Tibial nerve (tissue), 4 donors: ENCODE measurements at regions not wholly inside any gene's neighbourhood (a gene's known extent, or its start where the extent isn't known, plus 50 kb on each side); places are given as distances from the start of the nearest gene placed in this dataset.

Experiments used
- DNase-seq, 2 donors: peaks; one replicate each; pipeline ENCODE4 v3.0.0-alpha.2; 2019; ENCODE audit warnings: low spot score in 2 of 2
- H3K27ac ChIP-seq, 4 donors: fragments of 200-600 bp; sonication (generic) in 3 of 4; one replicate each; pipeline ENCODE4 v1.5.1; 2017 to 2019; ENCODE audit warnings: mild to moderate bottlenecking in 1 of 4
- H3K27me3 ChIP-seq, 2 donors: fragments of 200-600 bp; sonication (generic) in 1 of 2; one replicate each; pipeline versions ENCODE4 v1.5.1 to v1.6.0; 2017 to 2019
- H3K36me3 ChIP-seq, 3 donors: fragments of 200-600 bp; sonication (generic); one replicate each; pipeline ENCODE4 v1.5.1; 2018 to 2019
- H3K4me1 ChIP-seq, 4 donors: fragments of 200-600 bp; sonication (generic) in 3 of 4; one replicate each; pipeline ENCODE4 v1.5.1; 2017 to 2019
- H3K4me3 ChIP-seq, 4 donors: fragments of 200-600 bp; sonication (generic) in 3 of 4; one replicate each; pipeline ENCODE4 v1.5.1; 2017 to 2019; ENCODE audit warnings: mild to moderate bottlenecking in 1 of 4, moderate library complexity in 1 of 4
- H3K9me3 ChIP-seq, 4 donors: fragments of 200-600 bp; sonication (generic) in 3 of 4; one replicate each; pipeline ENCODE4 v1.5.1; 2017 to 2019
- WGBS, 2 donors: methylation state at CpG; one replicate each; pipeline ENCODE4 v1.1.5; 2018; 5-methylcytosine and 5-hydroxymethylcytosine counted together
- TF ChIP-seq, protein P1 (sequence below), 5 experiments: fragments of 200-600 bp in 3 of 5; fragments of 450-650 bp in 2 of 5; sonication (generic) in 3 of 5; IDR thresholded peaks; one replicate each; pipeline ENCODE4 v1.5.1; 2016 to 2019; ENCODE audit warnings: antibody characterized with exemption in 5 of 5, mild to moderate bottlenecking in 3 of 5, moderate library complexity in 2 of 5

DNA sequence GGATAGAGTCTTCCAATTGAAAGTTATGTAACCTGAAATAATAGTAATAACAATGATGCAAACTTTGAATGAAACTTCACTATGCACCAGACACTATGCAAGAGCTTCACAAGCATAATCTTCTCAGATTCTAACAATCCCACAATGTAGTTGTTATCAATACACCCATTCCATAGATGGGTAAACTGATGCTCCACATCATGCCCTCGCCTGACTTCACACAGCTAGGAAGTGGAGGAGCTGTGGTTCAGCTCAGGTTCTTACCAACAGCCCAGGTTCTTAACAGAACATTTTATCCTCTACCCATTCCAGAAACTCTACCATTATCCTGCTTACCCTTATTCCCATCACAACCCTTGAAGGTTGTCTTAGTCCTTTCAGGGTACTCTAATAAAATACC lies 50.4 kb upstream of the HMGXB4 start:
- Histone ChIP-seq H3K4me3 (no peak overlapping the region), H3K27ac (no peak overlapping the region), H3K4me1 (peaks cover 0 to 6% (median 0%) of the 10 kb centered on the region in 4 donors), H3K27me3 (no peaks in the 10 kb centered on the region), H3K9me3 (no peaks in the 10 kb centered on the region), H3K36me3 (no peaks in the 10 kb centered on the region)
- TF ChIP-seq, protein P1, sequence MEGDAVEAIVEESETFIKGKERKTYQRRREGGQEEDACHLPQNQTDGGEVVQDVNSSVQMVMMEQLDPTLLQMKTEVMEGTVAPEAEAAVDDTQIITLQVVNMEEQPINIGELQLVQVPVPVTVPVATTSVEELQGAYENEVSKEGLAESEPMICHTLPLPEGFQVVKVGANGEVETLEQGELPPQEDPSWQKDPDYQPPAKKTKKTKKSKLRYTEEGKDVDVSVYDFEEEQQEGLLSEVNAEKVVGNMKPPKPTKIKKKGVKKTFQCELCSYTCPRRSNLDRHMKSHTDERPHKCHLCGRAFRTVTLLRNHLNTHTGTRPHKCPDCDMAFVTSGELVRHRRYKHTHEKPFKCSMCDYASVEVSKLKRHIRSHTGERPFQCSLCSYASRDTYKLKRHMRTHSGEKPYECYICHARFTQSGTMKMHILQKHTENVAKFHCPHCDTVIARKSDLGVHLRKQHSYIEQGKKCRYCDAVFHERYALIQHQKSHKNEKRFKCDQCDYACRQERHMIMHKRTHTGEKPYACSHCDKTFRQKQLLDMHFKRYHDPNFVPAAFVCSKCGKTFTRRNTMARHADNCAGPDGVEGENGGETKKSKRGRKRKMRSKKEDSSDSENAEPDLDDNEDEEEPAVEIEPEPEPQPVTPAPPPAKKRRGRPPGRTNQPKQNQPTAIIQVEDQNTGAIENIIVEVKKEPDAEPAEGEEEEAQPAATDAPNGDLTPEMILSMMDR (IDR thresholded peaks at IDR 0.05), result no peak
- 80 to 83% methylated on average over 1 of the region's 1 CpG for WGBS, 2 donors
- DNase-seq, result no peak
